Endothelial cell (in vitro differentiated cells): ENCODE measurements at regions not wholly inside any gene's neighbourhood (a gene's known extent, or its start where the extent isn't known, plus 50 kb on each side); places are given as distances from the start of the nearest gene placed in this dataset.

Experiments used
- DNase-seq: peaks from one replicate; pipeline ENCODE4 v3.0.0; 2021; ENCODE audit warnings: low spot score
- H3K27ac Mint-ChIP-seq: one replicate; pipeline ENCODE4 v1.8.0; 2021; ENCODE audit warnings: mixed read lengths, inconsistent platforms; ENCODE audit not compliant: unreplicated experiment
- H3K27me3 Mint-ChIP-seq: one replicate; pipeline ENCODE4 v1.8.0; 2021; ENCODE audit warnings: mild to moderate bottlenecking, moderate library complexity, mixed read lengths, inconsistent platforms; ENCODE audit not compliant: unreplicated experiment
- H3K36me3 Mint-ChIP-seq: one replicate; pipeline ENCODE4 v1.8.0; 2021; ENCODE audit warnings: mild to moderate bottlenecking, low read depth, mixed read lengths, inconsistent platforms; ENCODE audit not compliant: unreplicated experiment
- H3K4me1 Mint-ChIP-seq: one replicate; pipeline ENCODE4 v1.8.0; 2021; ENCODE audit warnings: mild to moderate bottlenecking, mixed read lengths, inconsistent platforms; ENCODE audit not compliant: unreplicated experiment
- H3K4me3 Mint-ChIP-seq: one replicate; pipeline ENCODE4 v1.8.0; 2021; ENCODE audit warnings: mild to moderate bottlenecking, mixed read lengths, inconsistent platforms; ENCODE audit not compliant: unreplicated experiment
- H3K9me3 Mint-ChIP-seq: one replicate; pipeline ENCODE4 v1.8.0; 2021; ENCODE audit warnings: mixed read lengths, inconsistent platforms; ENCODE audit not compliant: unreplicated experiment
- TF ChIP-seq, protein P1 (sequence below): fragments of 200-600 bp; sonication (generic); IDR thresholded peaks from one replicate; pipeline ENCODE4 v1.5.0; 2021; ENCODE audit warnings: antibody characterized with exemption; ENCODE audit not compliant: unreplicated experiment

DNA sequence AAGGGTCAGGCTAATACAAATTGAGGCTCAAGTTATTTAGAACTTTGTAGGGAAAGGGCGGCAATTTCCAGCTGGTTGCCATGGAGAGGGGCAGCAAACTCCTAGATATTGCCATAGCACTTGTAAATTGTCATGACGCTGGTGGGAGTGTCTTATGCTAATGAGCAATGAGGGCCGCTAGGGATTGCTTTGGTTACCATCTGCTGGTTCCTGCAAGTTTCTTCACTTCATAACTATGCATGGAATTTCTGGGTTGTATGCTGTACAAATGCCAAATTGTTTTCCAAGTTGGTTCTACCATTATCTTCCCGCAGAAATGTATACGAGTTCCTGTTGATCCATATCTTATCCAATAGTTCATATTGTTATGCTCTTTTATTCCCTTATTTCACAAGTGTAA is 1339.4 kb downstream of the EFNB2 start:
- no peak for DNase-seq
- Mint-ChIP-seq H3K4me3 (no peak overlapping the region), H3K9me3 (no peaks in the 10 kb centered on the region), H3K36me3 (no peaks in the 10 kb centered on the region), H3K27me3 (no peaks in the 10 kb centered on the region), H3K27ac (no peak overlapping the region), H3K4me1 (no peaks in the 10 kb centered on the region)
- TF ChIP-seq, protein P1, sequence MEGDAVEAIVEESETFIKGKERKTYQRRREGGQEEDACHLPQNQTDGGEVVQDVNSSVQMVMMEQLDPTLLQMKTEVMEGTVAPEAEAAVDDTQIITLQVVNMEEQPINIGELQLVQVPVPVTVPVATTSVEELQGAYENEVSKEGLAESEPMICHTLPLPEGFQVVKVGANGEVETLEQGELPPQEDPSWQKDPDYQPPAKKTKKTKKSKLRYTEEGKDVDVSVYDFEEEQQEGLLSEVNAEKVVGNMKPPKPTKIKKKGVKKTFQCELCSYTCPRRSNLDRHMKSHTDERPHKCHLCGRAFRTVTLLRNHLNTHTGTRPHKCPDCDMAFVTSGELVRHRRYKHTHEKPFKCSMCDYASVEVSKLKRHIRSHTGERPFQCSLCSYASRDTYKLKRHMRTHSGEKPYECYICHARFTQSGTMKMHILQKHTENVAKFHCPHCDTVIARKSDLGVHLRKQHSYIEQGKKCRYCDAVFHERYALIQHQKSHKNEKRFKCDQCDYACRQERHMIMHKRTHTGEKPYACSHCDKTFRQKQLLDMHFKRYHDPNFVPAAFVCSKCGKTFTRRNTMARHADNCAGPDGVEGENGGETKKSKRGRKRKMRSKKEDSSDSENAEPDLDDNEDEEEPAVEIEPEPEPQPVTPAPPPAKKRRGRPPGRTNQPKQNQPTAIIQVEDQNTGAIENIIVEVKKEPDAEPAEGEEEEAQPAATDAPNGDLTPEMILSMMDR = no peak

DNA sequence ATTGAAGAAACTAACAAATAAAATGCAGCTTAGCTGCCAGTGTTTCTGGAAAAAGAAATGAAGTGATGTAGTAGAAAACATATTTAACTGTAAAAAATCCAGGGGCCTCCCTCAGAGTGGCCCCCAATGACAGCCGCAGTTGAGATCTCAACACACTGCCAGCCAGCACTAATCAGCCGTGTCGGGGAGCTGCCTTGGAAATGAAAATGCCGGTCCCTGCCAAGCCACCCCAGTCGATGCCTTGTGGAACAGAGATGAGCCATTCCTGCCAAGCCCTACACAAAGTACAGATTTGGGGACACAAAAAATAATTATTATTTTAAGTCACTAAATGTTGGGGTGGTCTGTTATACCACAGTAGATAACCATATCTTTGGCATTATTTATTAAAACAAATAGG is 1342.4 kb downstream of the EFNB2 start:
- DNase-seq = no peak
- no peaks in the 10 kb centered on the region for H3K4me1 Mint-ChIP-seq
- no peaks in the 10 kb centered on the region for H3K27me3 Mint-ChIP-seq
- no peak overlapping the region for H3K27ac Mint-ChIP-seq
- TF ChIP-seq, protein P1 = no peak
- no peaks in the 10 kb centered on the region for H3K9me3 Mint-ChIP-seq
- no peak overlapping the region for H3K4me3 Mint-ChIP-seq
- no peaks in the 10 kb centered on the region for H3K36me3 Mint-ChIP-seq

DNA sequence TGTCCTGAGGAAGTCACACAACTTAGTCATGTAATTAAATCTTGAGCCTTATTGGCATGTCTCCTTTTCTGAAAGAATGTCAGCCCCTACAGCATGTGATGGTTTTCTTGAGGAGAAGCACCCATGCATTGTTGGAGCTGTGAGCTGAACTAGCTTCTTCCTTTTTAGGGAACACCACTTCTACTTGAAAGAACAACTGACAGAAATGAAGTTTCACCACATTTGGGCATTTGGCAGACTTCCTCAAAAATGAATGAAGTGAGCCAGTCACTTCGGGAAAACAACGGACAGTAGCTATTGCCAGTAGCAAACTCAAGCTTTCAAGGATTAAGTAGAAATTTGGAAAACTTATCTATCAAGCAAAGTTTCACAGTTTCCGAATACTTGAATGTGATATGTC is 1351.3 kb downstream of the EFNB2 start:
- H3K4me3 Mint-ChIP-seq = no peak overlapping the region
- TF ChIP-seq, protein P1 = no peak
- peaks cover 6% of the 10 kb centered on the region for H3K4me1 Mint-ChIP-seq
- no peaks in the 10 kb centered on the region for H3K36me3 Mint-ChIP-seq
- no peak for DNase-seq
- H3K27ac Mint-ChIP-seq = no peak overlapping the region
- H3K9me3 Mint-ChIP-seq = no peaks in the 10 kb centered on the region
- no peaks in the 10 kb centered on the region for H3K27me3 Mint-ChIP-seq

DNA sequence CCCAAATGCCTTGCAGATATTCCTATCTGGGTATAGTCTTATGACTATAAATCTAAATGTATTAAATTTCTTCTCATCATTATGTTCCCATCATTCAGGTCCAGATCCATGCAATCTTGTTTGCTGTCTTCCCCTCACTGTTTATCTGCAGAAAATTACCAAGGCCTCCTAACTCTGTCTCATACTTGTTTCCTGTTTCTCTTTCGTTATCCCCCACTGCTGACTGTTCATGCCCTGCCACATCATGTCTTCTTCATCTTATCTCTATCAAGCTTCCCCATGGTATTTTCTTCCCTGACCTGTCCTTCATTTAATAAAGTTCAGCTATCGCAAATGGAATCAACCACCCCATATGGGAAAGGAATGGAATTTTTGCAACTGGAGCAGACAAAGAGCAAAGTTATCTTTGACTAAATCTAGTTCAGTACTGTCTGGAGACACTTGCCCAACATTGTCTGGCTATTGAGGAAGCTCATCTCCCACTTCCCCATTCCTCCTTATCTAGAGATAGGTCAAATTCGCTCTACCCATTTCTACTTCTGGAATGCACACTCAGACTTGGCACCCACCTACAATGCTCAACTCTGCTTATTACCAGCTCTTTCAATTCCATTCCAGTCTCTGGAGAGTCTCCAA is 1358.1 kb downstream of the EFNB2 start:
- Mint-ChIP-seq H3K4me3 (no peak overlapping the region), H3K27ac (no peak overlapping the region), H3K4me1 (no peaks in the 10 kb centered on the region), H3K27me3 (no peaks in the 10 kb centered on the region), H3K9me3 (no peaks in the 10 kb centered on the region), H3K36me3 (no peaks in the 10 kb centered on the region)
- DNase-seq = no peak
- TF ChIP-seq, protein P1 = no peak

DNA sequence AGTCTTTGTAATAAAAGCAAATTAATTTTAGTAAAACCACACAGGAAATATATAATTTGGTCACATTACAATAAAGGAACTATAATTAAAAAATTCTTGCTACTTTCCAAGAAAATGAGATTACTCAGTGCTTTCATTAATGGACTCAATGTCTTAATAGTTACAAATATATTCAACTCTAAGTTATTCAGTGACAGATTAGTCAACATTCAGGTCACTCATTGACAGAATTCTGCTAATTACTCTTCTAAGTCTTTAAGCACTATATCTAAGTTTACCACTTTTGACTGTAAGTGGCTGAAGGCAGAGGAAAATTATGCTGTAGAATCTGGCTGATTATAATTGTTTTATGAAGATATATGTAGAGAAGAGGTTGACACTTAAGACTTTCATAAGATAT is 1365.0 kb downstream of the EFNB2 start:
- Mint-ChIP-seq H3K27me3 (no peaks in the 10 kb centered on the region), H3K36me3 (no peaks in the 10 kb centered on the region), H3K4me3 (no peak overlapping the region), H3K4me1 (no peaks in the 10 kb centered on the region), H3K9me3 (no peaks in the 10 kb centered on the region), H3K27ac (no peak overlapping the region)
- TF ChIP-seq, protein P1 = no peak
- no peak for DNase-seq
